A549 (cell line): ENCODE measurements at regions not wholly inside any gene's neighbourhood (a gene's known extent, or its start where the extent isn't known, plus 50 kb on each side); places are given as distances from the start of the nearest gene placed in this dataset.

Experiments
- ATAC-seq, 2 experiments: fragments of 200-7000 bp in 1 of 2; fragments of >200 bp in 1 of 2; cut with Nextera tagmentation in 1 of 2; cut with Tn5 transposase in 1 of 2; 3 replicates each; pipeline versions ENCODE4 v1.8.0 to v1.9.1; 2018 to 2020; ENCODE audit warnings: mild to moderate bottlenecking in 1 of 2, moderate library complexity in 1 of 2
- CTCF ChIA-PET: fragments of 300-600 bp; sonication (Branson Sonifier 250); formaldehyde crosslinking; extraction: SDS; loops from one replicate; lab custom pipeline; 2021; ENCODE audit warnings: antibody characterized with exemption, inconsistent platforms; lab: Yijun Ruan, JAX
- POLR2A ChIA-PET: fragments of 350-600 bp; formaldehyde crosslinking; extraction: SDS; loops from one replicate; lab custom pipeline; 2021; ENCODE audit warnings: antibody characterized with exemption, inconsistent platforms; lab: Yijun Ruan, JAX
- DNase-seq, 2 experiments: peaks; one replicate each; pipeline versions ENCODE4 v3.0.0 to v3.0.0-alpha.2; 2011 to 2016; ENCODE audit warnings: low read depth in 1 of 2, low spot score in 1 of 2
- FAIRE-seq: peaks from 2 replicates; lab custom pipeline; 2011; peaks lifted over from hg19 to GRCh38; lab: Jason Lieb, UNC
- H3K27ac ChIP-seq, 2 experiments: fragments of >200 bp; sonication (Bioruptor Twin); formaldehyde crosslinking; 3 replicates each; pipeline ENCODE4 v1.5.1; 2016 to 2017
- H3K4me1 ChIP-seq: fragments of >200 bp; sonication (Bioruptor Twin); formaldehyde crosslinking; 3 replicates; pipeline ENCODE4 v1.6.1; 2016
- H3K4me2 ChIP-seq: fragments of >200 bp; sonication (Bioruptor Twin); formaldehyde crosslinking; 3 replicates; pipeline ENCODE4 v1.6.1; 2016
- H3K4me3 ChIP-seq: fragments of >200 bp; sonication (Bioruptor Twin); formaldehyde crosslinking; 3 replicates; pipeline ENCODE4 v1.5.1; 2016
- H3K9me3 ChIP-seq: fragments of >200 bp; sonication (Bioruptor Twin); formaldehyde crosslinking; 3 replicates; pipeline ENCODE4 v1.6.1; 2016
- BHLHE40 ChIP-seq: IDR thresholded peaks from 2 replicates; pipeline ENCODE4 v1.6.1; 2012; ENCODE audit warnings: low read depth, low read length, inconsistent platforms
- CEBPB ChIP-seq, 2 experiments: fragments of >200 bp in 1 of 2; sonication (Bioruptor Twin) in 1 of 2; formaldehyde crosslinking in 1 of 2; IDR thresholded peaks; 2 replicates each; pipeline ENCODE4 v1.6.1; 2012 to 2016
- CHD4 ChIP-seq: fragments of 200-600 bp; sonication (generic); IDR thresholded peaks from 2 replicates; pipeline ENCODE4 v1.6.1; 2016; ENCODE audit warnings: antibody characterized with exemption, mild to moderate bottlenecking, borderline replicate concordance
- E2F6 ChIP-seq: IDR thresholded peaks from 2 replicates; pipeline ENCODE4 v1.6.1; 2012; ENCODE audit warnings: low read depth, borderline replicate concordance
- EHMT2 ChIP-seq: fragments of 200-600 bp; sonication (generic); IDR thresholded peaks from 2 replicates; pipeline ENCODE4 v1.6.1; 2016; ENCODE audit warnings: antibody characterized with exemption, low read depth, mild to moderate bottlenecking, moderate library complexity
- EP300 ChIP-seq, 2 experiments: fragments of >200 bp; sonication (Bioruptor Twin); formaldehyde crosslinking; IDR thresholded peaks; 2 replicates in 1 of 2; 3 replicates in 1 of 2; pipeline ENCODE4 v1.6.1; 2016 to 2017
- FOSB ChIP-seq: fragments of 250-450 bp; sonication (Bioruptor Pico); IDR thresholded peaks from 2 replicates; pipeline ENCODE4 v1.5.0; 2020; ENCODE audit warnings: mild to moderate bottlenecking, moderate library complexity
- FOXS1 ChIP-seq: fragments of 250-450 bp; sonication (Bioruptor Pico); IDR thresholded peaks from 2 replicates; pipeline ENCODE4 v1.5.0; 2020; ENCODE audit warnings: mild to moderate bottlenecking, moderate library complexity
- HOXB5 ChIP-seq: fragments of 250-450 bp; sonication (Bioruptor Pico); IDR thresholded peaks from 2 replicates; pipeline ENCODE4 v1.5.0; 2020; ENCODE audit warnings: mild to moderate bottlenecking, moderate library complexity
- KDM1A ChIP-seq: fragments of 200-600 bp; sonication (generic); IDR thresholded peaks from 2 replicates; pipeline ENCODE4 v1.6.1; 2016; ENCODE audit warnings: low read depth, mild to moderate bottlenecking
- MAFK ChIP-seq: fragments of 450-650 bp; IDR thresholded peaks from 2 replicates; pipeline ENCODE4 v1.6.1; 2014; ENCODE audit not compliant: partially characterized antibody
- MAZ ChIP-seq: fragments of 150-350 bp; IDR thresholded peaks from 2 replicates; pipeline ENCODE4 v1.6.1; 2014; ENCODE audit warnings: antibody characterized with exemption, low read depth, low read length, borderline replicate concordance
- NPAS2 ChIP-seq: fragments of 250-450 bp; sonication (Bioruptor Pico); IDR thresholded peaks from 2 replicates; pipeline ENCODE4 v1.8.0; 2022; ENCODE audit warnings: mild to moderate bottlenecking, moderate library complexity, borderline replicate concordance
- PBX3 ChIP-seq: IDR thresholded peaks from 2 replicates; pipeline ENCODE4 v1.6.1; 2012
- POLR2AphosphoS2 ChIP-seq: conservative IDR thresholded peaks from 2 replicates; pipeline ENCODE4 v1.6.1; 2012; ENCODE audit warnings: low read length, improper control_type of control experiment, inconsistent platforms
- RAD21 ChIP-seq, 2 experiments: fragments of >200 bp in 1 of 2; sonication (Bioruptor Twin) in 1 of 2; formaldehyde crosslinking in 1 of 2; IDR thresholded peaks in 1 of 2; conservative IDR thresholded peaks in 1 of 2; 2 replicates in 1 of 2; 3 replicates in 1 of 2; pipeline ENCODE4 v1.6.1; 2012 to 2018; ENCODE audit warnings: inconsistent platforms in 1 of 2
- RARB ChIP-seq: fragments of 250-450 bp; sonication (Bioruptor Pico); IDR thresholded peaks from 2 replicates; pipeline ENCODE4 v1.8.0; 2021; ENCODE audit warnings: mild to moderate bottlenecking, moderate library complexity
- REST ChIP-seq: fragments of 200-600 bp; sonication (generic); IDR thresholded peaks from 2 replicates; pipeline ENCODE4 v1.6.1; 2016; ENCODE audit warnings: antibody characterized with exemption, mild to moderate bottlenecking, moderate library complexity
- RFX5 ChIP-seq: fragments of 450-650 bp; IDR thresholded peaks from 2 replicates; pipeline ENCODE4 v1.7.1; 2014; ENCODE audit warnings: antibody characterized with exemption, mild to moderate bottlenecking, moderate library complexity
- TFCP2L1 ChIP-seq: fragments of 250-450 bp; sonication (Bioruptor Pico); IDR thresholded peaks from 2 replicates; pipeline ENCODE4 v1.5.0; 2021; ENCODE audit warnings: mild to moderate bottlenecking
- ZC3H11A ChIP-seq: fragments of 450-650 bp; IDR thresholded peaks from 2 replicates; pipeline ENCODE4 v1.6.1; 2014; ENCODE audit warnings: antibody characterized with exemption, mild to moderate bottlenecking
- ZFP36 ChIP-seq: fragments of 450-650 bp; IDR thresholded peaks from 2 replicates; pipeline ENCODE4 v1.6.1; 2014; ENCODE audit warnings: borderline replicate concordance; ENCODE audit not compliant: partially characterized antibody
- WGBS: methylation state at CpG from one replicate; pipeline ENCODE4 v1.1.6; 2017; ENCODE audit errors: missing lambda C conversion rate; 5-methylcytosine and 5-hydroxymethylcytosine counted together
- TF ChIP-seq, protein P1 (sequence below): fragments of >200 bp; sonication (Bioruptor Twin); formaldehyde crosslinking; IDR thresholded peaks from 3 replicates; pipeline ENCODE4 v1.6.1; 2016
- TF ChIP-seq, protein P2 (sequence below): fragments of >200 bp; sonication (Bioruptor Twin); formaldehyde crosslinking; IDR thresholded peaks from 2 replicates; pipeline ENCODE4 v1.6.1; 2016
- TF ChIP-seq, protein P3 (sequence below): fragments of 250-450 bp; sonication (Bioruptor Pico); IDR thresholded peaks from 2 replicates; pipeline ENCODE4 v1.5.0; 2021; ENCODE audit warnings: mild to moderate bottlenecking, moderate library complexity, borderline replicate concordance

- TF ChIP-seq, protein P1, sequence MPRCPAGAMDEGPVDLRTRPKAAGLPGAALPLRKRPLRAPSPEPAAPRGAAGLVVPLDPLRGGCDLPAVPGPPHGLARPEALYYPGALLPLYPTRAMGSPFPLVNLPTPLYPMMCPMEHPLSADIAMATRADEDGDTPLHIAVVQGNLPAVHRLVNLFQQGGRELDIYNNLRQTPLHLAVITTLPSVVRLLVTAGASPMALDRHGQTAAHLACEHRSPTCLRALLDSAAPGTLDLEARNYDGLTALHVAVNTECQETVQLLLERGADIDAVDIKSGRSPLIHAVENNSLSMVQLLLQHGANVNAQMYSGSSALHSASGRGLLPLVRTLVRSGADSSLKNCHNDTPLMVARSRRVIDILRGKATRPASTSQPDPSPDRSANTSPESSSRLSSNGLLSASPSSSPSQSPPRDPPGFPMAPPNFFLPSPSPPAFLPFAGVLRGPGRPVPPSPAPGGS: no peak
- TF ChIP-seq KDM1A (no peak), MAFK (no peak)
These were observed 87.4 kb upstream of the SLC7A11 start (continued) for GRCh38 chr4:138329506-138330070.

DNA sequence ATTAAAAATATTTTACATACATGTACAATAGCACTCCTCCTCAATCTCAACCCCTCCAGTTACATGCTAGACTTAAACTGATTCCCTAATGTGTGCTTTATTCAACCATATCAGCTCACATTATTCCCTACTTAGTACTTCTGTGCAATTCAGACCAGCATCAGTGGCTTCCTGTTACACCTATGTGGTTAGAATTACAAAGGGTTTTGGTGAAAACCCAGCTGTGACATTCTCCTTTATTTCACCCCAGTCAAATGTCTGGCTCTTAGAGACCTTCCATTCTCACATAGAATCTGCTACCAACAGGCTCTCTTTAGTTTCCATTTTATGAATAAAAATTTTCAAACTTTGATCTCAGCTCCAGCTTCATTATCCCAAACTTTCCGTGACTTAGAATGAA is 85.2 kb upstream of the SLC7A11 start:
- POLR2A ChIA-PET: no interaction called here

DNA sequence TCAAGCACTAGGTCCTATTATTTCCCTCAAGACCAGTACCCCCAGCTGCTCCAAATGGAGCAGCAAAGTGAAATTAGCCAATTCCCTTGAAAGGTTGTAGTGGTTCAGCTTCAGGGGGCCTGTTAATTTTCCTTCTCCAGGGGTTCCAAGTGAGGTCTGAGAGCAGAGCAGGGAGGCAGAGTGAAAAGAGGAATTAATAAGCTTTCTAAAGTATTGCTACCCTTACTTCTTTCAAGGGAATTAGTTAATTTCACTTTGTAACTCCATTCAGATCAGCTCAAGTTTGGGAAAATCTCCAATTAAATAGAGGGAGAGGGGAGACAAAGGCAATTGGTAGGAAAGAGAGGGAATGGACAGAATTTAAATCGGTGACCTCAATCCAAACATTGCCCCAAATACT is 78.7 kb upstream of the SLC7A11 start:
- CTCF ChIA-PET: no interaction called here
- Histone ChIP-seq H3K4me2 (no peak overlapping the region), H3K4me1 (no peaks in the 10 kb centered on the region), H3K4me3 (no peak overlapping the region), H3K9me3 (no peaks in the 10 kb centered on the region), H3K27ac (no peak overlapping the region)
- FAIRE-seq (no peak), DNase-seq (no peak), ATAC-seq (no peak)
- WGBS: 77% methylated on average over 1 of the region's 1 CpG
- POLR2A ChIA-PET: no interaction called here
- TF ChIP-seq, protein P2, sequence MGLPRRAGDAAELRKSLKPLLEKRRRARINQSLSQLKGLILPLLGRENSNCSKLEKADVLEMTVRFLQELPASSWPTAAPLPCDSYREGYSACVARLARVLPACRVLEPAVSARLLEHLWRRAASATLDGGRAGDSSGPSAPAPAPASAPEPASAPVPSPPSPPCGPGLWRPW: no peak
- TF ChIP-seq, protein P3, sequence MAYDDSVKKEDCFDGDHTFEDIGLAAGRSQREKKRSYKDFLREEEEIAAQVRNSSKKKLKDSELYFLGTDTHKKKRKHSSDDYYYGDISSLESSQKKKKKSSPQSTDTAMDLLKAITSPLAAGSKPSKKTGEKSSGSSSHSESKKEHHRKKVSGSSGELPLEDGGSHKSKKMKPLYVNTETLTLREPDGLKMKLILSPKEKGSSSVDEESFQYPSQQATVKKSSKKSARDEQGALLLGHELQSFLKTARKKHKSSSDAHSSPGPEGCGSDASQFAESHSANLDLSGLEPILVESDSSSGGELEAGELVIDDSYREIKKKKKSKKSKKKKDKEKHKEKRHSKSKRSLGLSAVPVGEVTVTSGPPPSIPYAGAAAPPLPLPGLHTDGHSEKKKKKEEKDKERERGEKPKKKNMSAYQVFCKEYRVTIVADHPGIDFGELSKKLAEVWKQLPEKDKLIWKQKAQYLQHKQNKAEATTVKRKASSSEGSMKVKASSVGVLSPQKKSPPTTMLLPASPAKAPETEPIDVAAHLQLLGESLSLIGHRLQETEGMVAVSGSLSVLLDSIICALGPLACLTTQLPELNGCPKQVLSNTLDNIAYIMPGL (CRISPR knock-in tag): no peak
- TF ChIP-seq RARB (CRISPR knock-in tag): no peak
- TF ChIP-seq NPAS2 (CRISPR knock-in tag): no peak
- TF ChIP-seq CHD4: no peak
- no peak for TF ChIP-seq POLR2AphosphoS2
- TF ChIP-seq MAFK: no peak
- no peak for TF ChIP-seq FOXS1 (CRISPR knock-in tag)
- TF ChIP-seq TFCP2L1 (CRISPR knock-in tag): no peak
- no peak for TF ChIP-seq HOXB5 (CRISPR knock-in tag)
- TF ChIP-seq BHLHE40: no peak
- no peak for TF ChIP-seq CEBPB (IDR thresholded peaks at IDR 0.05)
- TF ChIP-seq E2F6: no peak
- TF ChIP-seq KDM1A: no peak

More for the DNA sequence above, 85.2 kb upstream of the SLC7A11 start:
- FAIRE-seq: no peak
- ATAC-seq: no peak
- WGBS: 88% methylated on average over 1 of the region's 1 CpG
- H3K9me3 ChIP-seq: no peaks in the 10 kb centered on the region
- no peak overlapping the region for H3K4me3 ChIP-seq
- H3K4me2 ChIP-seq: no peak overlapping the region
- no peak overlapping the region for H3K27ac ChIP-seq
- no peak for DNase-seq
- peaks cover 19% of the 10 kb centered on the region for H3K4me1 ChIP-seq
- CTCF ChIA-PET: no interaction called here
- no peak for TF ChIP-seq EP300 (IDR thresholded peaks at IDR 0.05)
- no peak for TF ChIP-seq BHLHE40
- no peak for TF ChIP-seq REST
- TF ChIP-seq POLR2AphosphoS2: no peak
- TF ChIP-seq MAZ: no peak
- no peak for TF ChIP-seq RAD21 (conservative IDR thresholded peaks at IDR 0.05 in 1 of 2, IDR thresholded peaks at IDR 0.05 in 1 of 2)
- TF ChIP-seq MAFK: no peak
- TF ChIP-seq ZFP36: no peak
- no peak for TF ChIP-seq ZC3H11A
- no peak for TF ChIP-seq FOSB (CRISPR knock-in tag)
- no peak for TF ChIP-seq RFX5
- no peak for TF ChIP-seq EHMT2
- TF ChIP-seq PBX3: no peak
